Ascending aorta (tissue), 2 donors: ENCODE measurements at regions not wholly inside any gene's neighbourhood (a gene's known extent, or its start where the extent isn't known, plus 50 kb on each side); places are given as distances from the start of the nearest gene placed in this dataset.
A peak's percentile ranks its signal among the peaks of the same experiment; 100 is the strongest.

Source experiments
- DNase-seq, 2 donors: peaks; one replicate each; pipeline ENCODE4 v3.0.0-alpha.2; 2019; ENCODE audit warnings: low spot score in 2 of 2
- H3K27ac ChIP-seq, 2 donors: fragments of 200-600 bp; sonication (generic); one replicate each; pipeline ENCODE4 v1.5.1; 2016 to 2017; ENCODE audit warnings: mild to moderate bottlenecking in 1 of 2
- H3K27me3 ChIP-seq: fragments of 200-600 bp; sonication (generic); one replicate; pipeline ENCODE4 v1.5.1; 2017
- H3K36me3 ChIP-seq, 2 donors: fragments of 200-600 bp; sonication (generic); one replicate each; pipeline ENCODE4 v1.5.1; 2016
- H3K4me1 ChIP-seq, 2 donors: fragments of 200-600 bp; sonication (generic); one replicate each; pipeline ENCODE4 v1.5.1; 2016 to 2017; ENCODE audit warnings: mild to moderate bottlenecking in 1 of 2
- H3K4me3 ChIP-seq, 2 donors: fragments of 200-600 bp; sonication (generic); one replicate each; pipeline ENCODE4 v1.5.1; 2016 to 2017; ENCODE audit warnings: mild to moderate bottlenecking in 1 of 2
- H3K9me3 ChIP-seq, 2 donors: fragments of 200-600 bp; sonication (generic); one replicate each; pipeline ENCODE4 v1.5.1; 2016
- intact Hi-C: fragments of 100-400 bp; cut with DNase I; formaldehyde crosslinking; loops from one replicate; pipeline ENCODE4 v1.15.1; 2023
- TF ChIP-seq, protein P1 (sequence below), 3 experiments: fragments of 200-600 bp in 2 of 3; fragments of 450-650 bp in 1 of 3; sonication (generic) in 2 of 3; IDR thresholded peaks; one replicate each; pipeline ENCODE4 v1.5.1; 2016 to 2019; ENCODE audit warnings: antibody characterized with exemption in 3 of 3, mild to moderate bottlenecking in 1 of 3, moderate library complexity in 1 of 3

DNA sequence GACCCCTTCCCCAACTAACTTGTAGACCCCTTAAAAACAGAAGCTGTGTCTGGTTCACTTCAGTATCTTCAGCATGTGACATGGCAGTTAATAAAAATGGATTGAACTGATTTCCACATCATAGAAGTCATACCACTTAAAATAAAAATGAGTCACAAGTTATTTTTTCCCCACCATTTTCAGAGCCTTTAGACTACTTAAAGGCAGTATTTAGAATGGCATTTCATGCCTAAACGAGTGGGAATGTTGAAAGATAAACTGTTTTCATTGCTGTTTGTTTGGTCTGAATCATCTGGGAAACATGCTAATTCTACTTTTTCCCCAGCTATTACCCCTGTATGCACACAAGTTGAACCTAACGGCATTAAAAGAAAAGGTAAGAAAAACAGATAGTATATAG is 324.0 kb downstream of the RAB38 start:
- Histone ChIP-seq H3K4me3 (no peak overlapping the region), H3K27ac (peak overlapping the region; percentile 52 to 71), H3K4me1 (peaks cover 0 to 3% of the 10 kb centered on the region in 2 donors), H3K9me3 (no peaks in the 10 kb centered on the region), H3K36me3 (no peaks in the 10 kb centered on the region), H3K27me3 (no peaks in the 10 kb centered on the region)
- DNase-seq: no peak
- TF ChIP-seq, protein P1, sequence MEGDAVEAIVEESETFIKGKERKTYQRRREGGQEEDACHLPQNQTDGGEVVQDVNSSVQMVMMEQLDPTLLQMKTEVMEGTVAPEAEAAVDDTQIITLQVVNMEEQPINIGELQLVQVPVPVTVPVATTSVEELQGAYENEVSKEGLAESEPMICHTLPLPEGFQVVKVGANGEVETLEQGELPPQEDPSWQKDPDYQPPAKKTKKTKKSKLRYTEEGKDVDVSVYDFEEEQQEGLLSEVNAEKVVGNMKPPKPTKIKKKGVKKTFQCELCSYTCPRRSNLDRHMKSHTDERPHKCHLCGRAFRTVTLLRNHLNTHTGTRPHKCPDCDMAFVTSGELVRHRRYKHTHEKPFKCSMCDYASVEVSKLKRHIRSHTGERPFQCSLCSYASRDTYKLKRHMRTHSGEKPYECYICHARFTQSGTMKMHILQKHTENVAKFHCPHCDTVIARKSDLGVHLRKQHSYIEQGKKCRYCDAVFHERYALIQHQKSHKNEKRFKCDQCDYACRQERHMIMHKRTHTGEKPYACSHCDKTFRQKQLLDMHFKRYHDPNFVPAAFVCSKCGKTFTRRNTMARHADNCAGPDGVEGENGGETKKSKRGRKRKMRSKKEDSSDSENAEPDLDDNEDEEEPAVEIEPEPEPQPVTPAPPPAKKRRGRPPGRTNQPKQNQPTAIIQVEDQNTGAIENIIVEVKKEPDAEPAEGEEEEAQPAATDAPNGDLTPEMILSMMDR (IDR thresholded peaks at IDR 0.05): no peak
- intact Hi-C loops: no loop called here

DNA sequence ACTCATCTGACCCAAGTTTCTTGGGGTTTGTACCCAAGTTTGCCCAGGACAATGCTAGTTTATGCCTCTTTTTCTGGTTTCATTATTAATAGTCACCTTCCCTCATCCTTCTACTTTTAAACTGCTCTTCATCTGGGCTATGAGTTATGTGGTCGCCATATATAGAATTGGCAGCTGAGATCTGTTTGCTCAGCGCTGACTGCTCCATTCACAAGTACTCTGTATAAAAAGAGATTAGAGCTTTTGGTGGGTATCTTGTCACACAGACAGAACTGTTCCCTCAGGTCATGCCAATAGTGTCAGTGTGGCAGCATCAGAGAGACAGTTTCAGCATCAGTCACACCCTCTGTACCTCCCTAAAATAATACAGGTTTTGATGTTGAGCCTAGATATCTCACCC is 326.0 kb downstream of the RAB38 start:
- Histone ChIP-seq H3K9me3 (no peaks in the 10 kb centered on the region), H3K4me1 (peaks cover 0 to 3% of the 10 kb centered on the region in 2 donors), H3K4me3 (no peak overlapping the region), H3K36me3 (no peaks in the 10 kb centered on the region), H3K27ac (no peak overlapping the region), H3K27me3 (no peaks in the 10 kb centered on the region)
- TF ChIP-seq, protein P1 (IDR thresholded peaks at IDR 0.05): no peak
- no peak for DNase-seq
- intact Hi-C loops: no loop called here

DNA sequence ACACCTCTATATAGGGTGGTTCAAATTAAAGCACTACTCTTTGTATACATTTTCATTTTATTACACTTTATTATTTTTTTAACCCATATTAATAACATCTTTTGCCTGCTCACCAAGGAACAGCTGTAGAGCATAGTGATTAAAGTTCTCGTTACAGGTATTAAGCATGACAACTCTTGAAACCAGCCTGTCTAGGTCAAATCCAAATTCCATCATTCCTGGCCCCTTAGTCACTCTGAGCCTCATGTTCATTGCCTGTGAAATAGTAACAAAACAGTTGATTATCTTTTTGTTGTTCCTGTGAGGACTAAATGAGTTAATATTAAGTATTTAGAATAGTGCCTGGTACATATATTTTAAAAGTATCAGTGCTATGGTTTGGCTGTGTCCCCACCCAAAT is 334.5 kb downstream of the RAB38 start:
- H3K27ac ChIP-seq: no peak overlapping the region
- no peak overlapping the region for H3K4me3 ChIP-seq

DNA sequence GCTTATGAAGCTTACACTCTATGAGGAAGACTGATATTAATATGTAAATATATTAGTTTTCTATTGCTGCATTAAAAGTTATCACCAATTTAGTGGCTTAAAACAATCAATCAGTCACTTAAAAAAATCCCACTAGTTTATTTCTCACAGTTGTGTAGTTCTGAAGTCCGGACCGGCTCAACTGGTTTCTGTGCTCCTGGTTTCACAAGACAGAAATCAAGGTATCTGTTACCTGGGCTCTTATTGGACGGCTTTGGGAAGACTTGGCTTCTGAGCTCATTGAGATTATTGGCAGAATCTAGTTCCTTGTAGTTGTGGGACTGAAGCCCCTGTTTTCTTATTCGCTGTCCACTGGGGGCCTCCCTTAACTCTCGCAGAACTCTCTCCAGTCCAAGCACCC is 343.0 kb downstream of the RAB38 start:
- Histone ChIP-seq H3K4me1 (no peaks in the 10 kb centered on the region), H3K27ac (no peak overlapping the region), H3K27me3 (no peaks in the 10 kb centered on the region), H3K36me3 (no peaks in the 10 kb centered on the region), H3K9me3 (no peaks in the 10 kb centered on the region), H3K4me3 (no peak overlapping the region)
- no peak for DNase-seq
- TF ChIP-seq, protein P1 (IDR thresholded peaks at IDR 0.05): no peak
- intact Hi-C loops: no loop called here

More for the DNA sequence above, 334.5 kb downstream of the RAB38 start:
- TF ChIP-seq, protein P1 (IDR thresholded peaks at IDR 0.05): no peak
- Histone ChIP-seq H3K36me3 (no peaks in the 10 kb centered on the region), H3K9me3 (no peaks in the 10 kb centered on the region), H3K27me3 (no peaks in the 10 kb centered on the region), H3K4me1 (no peaks in the 10 kb centered on the region)
- intact Hi-C loops: no loop called here
- DNase-seq: no peak

DNA sequence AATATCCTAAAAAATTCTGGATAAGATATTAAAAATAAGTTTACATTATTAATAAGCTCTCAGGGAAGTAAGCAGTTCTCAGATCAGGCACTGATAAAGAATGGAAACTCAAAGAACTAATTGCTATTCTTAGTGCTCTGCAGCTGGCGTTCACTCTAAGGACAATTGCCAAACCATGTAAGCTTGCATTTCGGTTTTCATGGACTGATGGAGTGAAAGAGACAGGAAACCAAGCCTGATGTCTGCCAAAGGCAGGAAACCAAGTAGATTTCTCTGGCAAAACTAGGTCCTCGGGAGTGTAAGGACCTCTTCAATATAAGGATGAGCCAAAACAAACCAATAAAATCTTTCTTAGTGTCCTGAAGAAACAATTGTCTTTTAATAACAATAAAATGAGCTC is 355.2 kb downstream of the RAB38 start:
- H3K4me1 ChIP-seq: peaks cover 0 to 2% of the 10 kb centered on the region in 2 donors
- H3K4me3 ChIP-seq: no peak overlapping the region
- TF ChIP-seq, protein P1 (IDR thresholded peaks at IDR 0.05): no peak
- no peaks in the 10 kb centered on the region for H3K27me3 ChIP-seq
- H3K36me3 ChIP-seq: no peaks in the 10 kb centered on the region
- H3K27ac ChIP-seq: peak overlapping the region in 1 of 2 donors; percentile 27
- DNase-seq: no peak
- no peaks in the 10 kb centered on the region for H3K9me3 ChIP-seq
- intact Hi-C loops: no loop called here

DNA sequence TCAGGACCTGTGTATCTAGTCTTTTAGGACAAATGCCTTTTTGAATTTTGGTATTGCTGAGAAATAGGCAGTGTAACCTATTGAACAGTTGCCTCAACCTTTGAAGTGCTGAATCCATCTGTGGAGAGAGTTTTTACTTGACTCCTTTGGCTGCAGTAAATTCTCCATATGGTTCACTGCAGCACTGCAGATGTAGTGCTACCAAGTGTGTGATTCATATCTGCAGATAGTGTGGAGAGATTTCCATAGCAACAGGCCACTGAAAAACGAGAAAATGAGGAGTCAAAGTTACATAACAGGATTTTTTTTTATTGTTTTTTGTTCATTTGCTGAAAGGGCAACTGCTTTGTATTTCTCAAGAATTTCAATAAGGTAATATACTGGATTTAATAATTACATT is 356.1 kb downstream of the RAB38 start:
- peaks cover 0 to 2% of the 10 kb centered on the region in 2 donors for H3K4me1 ChIP-seq
- DNase-seq: no peak
- H3K4me3 ChIP-seq: no peak overlapping the region
- no peak overlapping the region for H3K27ac ChIP-seq
- TF ChIP-seq, protein P1 (IDR thresholded peaks at IDR 0.05): no peak
- intact Hi-C loops: no loop called here
- H3K9me3 ChIP-seq: no peaks in the 10 kb centered on the region
- H3K27me3 ChIP-seq: no peaks in the 10 kb centered on the region
- no peaks in the 10 kb centered on the region for H3K36me3 ChIP-seq
